Vagina (tissue), 2 donors: ENCODE measurements at regions not wholly inside any gene's neighbourhood (a gene's known extent, or its start where the extent isn't known, plus 50 kb on each side); places are given as distances from the start of the nearest gene placed in this dataset.

ENCODE experiments used
- POLR2A ChIP-seq, 2 donors: fragments of 450-650 bp; IDR thresholded peaks; one replicate each; pipeline ENCODE4 v1.6.1; 2017; ENCODE audit warnings: antibody characterized with exemption in 2 of 2, mild to moderate bottlenecking in 2 of 2, moderate library complexity in 2 of 2
- POLR2AphosphoS5 ChIP-seq, 2 donors: sonication (generic); formaldehyde crosslinking; IDR thresholded peaks; one replicate each; pipeline ENCODE4 v1.9.0; 2017; ENCODE audit warnings: antibody characterized with exemption in 2 of 2, mild to moderate bottlenecking in 2 of 2, low read depth in 1 of 2; ENCODE audit not compliant: insufficient read depth in 1 of 2

GRCh38 chr3:17806876-17807275 is 64.4 kb upstream of the TBC1D5 start:
- TF ChIP-seq POLR2AphosphoS5 (IDR thresholded peaks at IDR 0.05; ENCODE audit: insufficient read depth in 1 of 2, low read depth in 1 of 2), result no peak
- no peak for TF ChIP-seq POLR2A (IDR thresholded peaks at IDR 0.05)
